Activated T-helper 2 cell treated with anti-CD3 and anti-CD28 coated beads, Interferon-gamma antibody, Interleukin-2, Interleukin-4, amounts not matched to agents 10 μg/mL and 5 μg/mL and 100 μg/mL, durations not matched to agents 14 hours and 24 hours and 36 hours (primary cell): ENCODE measurements at regions not wholly inside any gene's neighbourhood (a gene's known extent, or its start where the extent isn't known, plus 50 kb on each side); places are given as distances from the start of the nearest gene placed in this dataset.
"Not testable (repeated sequence)": the region's sequence is repeated elsewhere in the genome, so short reads cannot be mapped to it uniquely, and the experiment has no call there.

Experiments
- DNase-seq: peaks from one replicate; pipeline ENCODE4 v3.0.0; 2021; ENCODE audit warnings: low spot score
- H3K27ac Mint-ChIP-seq: one replicate; pipeline ENCODE4 v1.8.0; 2021; ENCODE audit warnings: mixed read lengths
- H3K27me3 Mint-ChIP-seq: one replicate; pipeline ENCODE4 v1.8.0; 2021; ENCODE audit warnings: low read depth, mixed read lengths
- H3K36me3 Mint-ChIP-seq: one replicate; pipeline ENCODE4 v1.8.0; 2021; ENCODE audit warnings: low read depth, mixed read lengths
- H3K4me1 Mint-ChIP-seq: one replicate; pipeline ENCODE4 v1.8.0; 2021; ENCODE audit warnings: low read depth, mixed read lengths
- H3K4me3 Mint-ChIP-seq: one replicate; pipeline ENCODE4 v1.8.0; 2021; ENCODE audit warnings: low read depth, mild to moderate bottlenecking, moderate library complexity, mixed read lengths
- H3K9me3 Mint-ChIP-seq: one replicate; pipeline ENCODE4 v1.8.0; 2021; ENCODE audit warnings: mixed read lengths
- intact Hi-C: fragments of 100-400 bp; cut with micrococcal nuclease; formaldehyde crosslinking; loops from one replicate; pipeline ENCODE4 v1.15.1; 2023

GRCh38 chr22:12541412-12542170 is 2986.4 kb upstream of the OR11H1 start:
- H3K27me3 Mint-ChIP-seq, H3K9me3 Mint-ChIP-seq, H3K4me3 Mint-ChIP-seq, DNase-seq, H3K4me1 Mint-ChIP-seq, H3K36me3 Mint-ChIP-seq, H3K27ac Mint-ChIP-seq, intact Hi-C loops: not testable (repeated sequence)

DNA sequence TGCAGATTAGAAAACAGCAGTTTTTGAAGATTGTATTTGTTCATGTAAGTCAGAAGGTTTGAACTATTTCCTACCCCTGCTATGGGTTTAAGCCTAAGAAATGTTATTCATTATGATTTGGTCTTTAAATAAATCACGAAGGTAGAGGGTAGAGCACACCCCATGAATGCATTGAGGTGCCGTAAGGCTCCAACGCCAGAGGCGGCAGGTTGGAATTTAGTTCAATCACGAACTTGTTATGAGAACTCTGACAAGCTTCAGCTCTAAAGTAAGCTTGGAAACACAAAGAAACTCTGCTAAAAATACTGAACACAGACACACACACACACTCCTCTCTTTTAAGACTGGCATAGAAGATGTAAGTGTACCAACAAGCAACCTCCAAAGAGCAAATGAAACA is 2974.6 kb upstream of the OR11H1 start:
- H3K4me1 Mint-ChIP-seq, H3K36me3 Mint-ChIP-seq, H3K9me3 Mint-ChIP-seq, H3K27me3 Mint-ChIP-seq, DNase-seq, H3K27ac Mint-ChIP-seq, H3K4me3 Mint-ChIP-seq, intact Hi-C loops: not testable (repeated sequence)

GRCh38 chr22:12554648-12555192 is 2973.3 kb upstream of the OR11H1 start:
- H3K4me1 Mint-ChIP-seq, H3K27me3 Mint-ChIP-seq, H3K4me3 Mint-ChIP-seq, H3K9me3 Mint-ChIP-seq, H3K27ac Mint-ChIP-seq, DNase-seq, H3K36me3 Mint-ChIP-seq, intact Hi-C loops: not testable (repeated sequence)

- DNase-seq, H3K4me3 Mint-ChIP-seq, H3K36me3 Mint-ChIP-seq, H3K4me1 Mint-ChIP-seq, intact Hi-C loops, H3K27me3 Mint-ChIP-seq, H3K27ac Mint-ChIP-seq: not testable (repeated sequence)
- H3K9me3 Mint-ChIP-seq: peaks cover 10% of the 10 kb centered on the region
Observed at GRCh38 chr22:12571500-12571899, 2956.5 kb upstream of the OR11H1 start.

GRCh38 chr22:12579655-12580054 is 2948.3 kb upstream of the OR11H1 start:
- H3K27me3 Mint-ChIP-seq, DNase-seq, H3K9me3 Mint-ChIP-seq, H3K36me3 Mint-ChIP-seq, H3K4me3 Mint-ChIP-seq, intact Hi-C loops, H3K27ac Mint-ChIP-seq, H3K4me1 Mint-ChIP-seq: not testable (repeated sequence)

DNA sequence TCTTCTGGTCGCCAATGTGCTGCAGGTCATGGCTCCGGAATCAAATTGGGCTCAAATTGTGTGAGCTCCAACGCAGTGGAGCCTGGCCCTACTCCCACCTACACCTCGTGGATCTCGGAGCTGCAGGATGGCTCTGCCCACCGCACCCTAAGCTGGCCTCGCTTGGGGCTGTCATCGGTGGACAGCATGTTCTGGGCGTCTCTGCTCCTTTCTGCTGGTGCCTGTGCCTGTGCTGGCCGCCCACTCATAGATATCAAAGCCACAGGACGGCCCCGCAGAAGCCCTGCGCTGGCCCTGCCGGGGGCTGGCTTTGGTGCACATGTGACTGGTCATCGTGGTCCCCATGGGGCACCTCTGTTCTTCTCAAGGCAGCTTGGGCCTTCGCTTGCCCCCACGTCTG is 2943.5 kb upstream of the OR11H1 start:
- intact Hi-C loops, H3K4me3 Mint-ChIP-seq, H3K27me3 Mint-ChIP-seq, H3K36me3 Mint-ChIP-seq, DNase-seq, H3K27ac Mint-ChIP-seq, H3K9me3 Mint-ChIP-seq, H3K4me1 Mint-ChIP-seq: not testable (repeated sequence)

DNA sequence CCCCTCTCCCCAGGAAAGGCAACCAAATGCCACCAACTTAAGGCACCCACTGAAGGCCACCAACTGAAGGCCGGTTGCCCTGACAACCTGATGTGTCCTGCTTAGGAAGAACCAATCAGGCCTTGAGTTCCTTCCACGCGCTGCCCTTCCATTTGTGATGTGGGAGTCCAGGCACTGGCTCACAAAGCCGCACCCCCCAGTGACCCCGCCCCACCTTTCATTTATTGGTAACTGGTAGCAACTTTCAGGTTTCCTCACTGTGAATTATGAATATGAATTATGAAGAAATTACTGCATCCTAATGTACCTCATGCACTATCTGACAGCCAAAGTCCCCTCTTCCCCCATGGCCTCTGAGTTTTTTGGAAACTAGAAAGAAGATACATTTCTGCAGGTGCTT is 2943.1 kb upstream of the OR11H1 start:
- intact Hi-C loops, H3K36me3 Mint-ChIP-seq, H3K27me3 Mint-ChIP-seq, H3K4me3 Mint-ChIP-seq, H3K4me1 Mint-ChIP-seq, H3K27ac Mint-ChIP-seq, DNase-seq: not testable (repeated sequence)
- H3K9me3 Mint-ChIP-seq: peaks cover 11% of the 10 kb centered on the region

- H3K9me3 Mint-ChIP-seq: peaks cover 76% of the 10 kb centered on the region
- intact Hi-C loops, H3K27me3 Mint-ChIP-seq: not testable (repeated sequence)
Observed at GRCh38 chr22:12595724-12596123, 2932.3 kb upstream of the OR11H1 start.

DNA sequence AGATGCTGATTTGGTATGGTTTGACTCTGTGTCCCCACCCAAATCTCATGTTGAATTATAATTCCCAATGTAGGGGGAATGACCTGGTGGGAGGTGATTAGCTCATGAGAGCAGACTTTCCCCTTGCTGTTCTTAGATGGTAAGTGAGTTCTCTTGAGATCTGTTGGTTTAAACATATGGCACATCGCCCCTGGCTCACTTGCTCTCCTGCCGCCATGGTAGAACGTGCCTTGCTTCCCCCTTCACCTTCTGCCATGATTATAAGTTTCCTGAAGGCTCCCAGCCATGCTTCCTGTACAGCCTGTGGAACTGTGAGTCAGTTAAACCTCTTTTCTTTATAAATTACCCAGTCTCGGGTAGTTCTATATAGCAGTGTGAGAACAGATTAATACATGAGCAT is 2930.2 kb upstream of the OR11H1 start:
- intact Hi-C loops, H3K4me1 Mint-ChIP-seq, H3K27me3 Mint-ChIP-seq, H3K27ac Mint-ChIP-seq, H3K36me3 Mint-ChIP-seq, H3K4me3 Mint-ChIP-seq, DNase-seq: not testable (repeated sequence)
- H3K9me3 Mint-ChIP-seq: peaks cover 70% of the 10 kb centered on the region

More at GRCh38 chr22:12595724-12596123, 2932.3 kb upstream of the OR11H1 start:
- not testable (repeated sequence) for H3K27ac Mint-ChIP-seq, H3K4me1 Mint-ChIP-seq, H3K36me3 Mint-ChIP-seq, DNase-seq, H3K4me3 Mint-ChIP-seq

DNA sequence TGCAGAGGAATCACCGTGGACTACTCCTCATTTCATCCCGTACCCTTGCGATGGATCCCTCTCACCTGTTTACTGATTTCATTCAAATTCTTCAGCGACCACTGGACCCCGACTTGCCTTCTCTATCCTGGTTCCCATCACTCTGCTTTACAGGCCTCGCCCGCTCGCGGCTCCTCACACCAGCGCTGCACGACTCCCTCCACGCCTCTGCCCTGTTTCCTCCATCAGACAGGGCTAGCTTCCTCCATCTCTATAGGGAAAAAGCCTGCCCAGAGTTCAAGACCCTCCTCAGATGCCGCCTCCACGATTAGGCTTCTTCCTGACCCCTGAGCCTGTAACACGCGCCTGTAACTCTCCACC is 2926.5 kb upstream of the OR11H1 start:
- DNase-seq, intact Hi-C loops, H3K27me3 Mint-ChIP-seq, H3K36me3 Mint-ChIP-seq, H3K4me3 Mint-ChIP-seq, H3K4me1 Mint-ChIP-seq, H3K27ac Mint-ChIP-seq: not testable (repeated sequence)
- peaks cover 81% of the 10 kb centered on the region for H3K9me3 Mint-ChIP-seq

GRCh38 chr22:12601870-12602779 is 2925.9 kb upstream of the OR11H1 start:
- H3K4me3 Mint-ChIP-seq: no peak overlapping the region
- H3K27ac Mint-ChIP-seq: no peak overlapping the region
- no peaks in the 10 kb centered on the region for H3K4me1 Mint-ChIP-seq
- H3K9me3 Mint-ChIP-seq: peaks cover 82% of the 10 kb centered on the region
- intact Hi-C loops: no loop called here
- no peaks in the 10 kb centered on the region for H3K27me3 Mint-ChIP-seq
- H3K36me3 Mint-ChIP-seq: no peaks in the 10 kb centered on the region
- DNase-seq: no peak

DNA sequence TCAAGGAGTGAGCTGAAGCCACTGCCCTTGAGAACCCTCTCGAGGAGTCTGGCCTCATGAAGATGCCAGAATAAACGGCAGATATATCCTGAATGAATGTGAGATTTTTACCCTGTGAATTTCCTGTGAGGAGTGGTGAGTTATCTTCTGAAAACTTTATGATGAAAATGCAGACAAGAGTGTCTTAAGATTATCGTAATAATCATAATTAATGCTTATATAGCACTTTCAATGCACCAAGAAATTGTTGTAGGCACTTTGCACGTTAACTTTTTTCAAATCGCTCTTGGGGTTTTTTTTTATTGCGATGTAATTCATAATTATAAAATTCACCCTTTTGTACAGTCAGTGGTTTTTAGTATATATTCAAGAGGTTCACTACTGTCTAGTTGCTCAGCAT is 2924.6 kb upstream of the OR11H1 start:
- H3K36me3 Mint-ChIP-seq, H3K4me1 Mint-ChIP-seq, H3K27ac Mint-ChIP-seq, DNase-seq, intact Hi-C loops, H3K4me3 Mint-ChIP-seq, H3K27me3 Mint-ChIP-seq: not testable (repeated sequence)
- peaks cover 82% of the 10 kb centered on the region for H3K9me3 Mint-ChIP-seq

GRCh38 chr22:12603833-12604232 is 2924.2 kb upstream of the OR11H1 start:
- intact Hi-C loops, H3K27ac Mint-ChIP-seq, H3K27me3 Mint-ChIP-seq, H3K4me1 Mint-ChIP-seq, H3K36me3 Mint-ChIP-seq, DNase-seq, H3K4me3 Mint-ChIP-seq: not testable (repeated sequence)
- peaks cover 81% of the 10 kb centered on the region for H3K9me3 Mint-ChIP-seq
